WTC11 (cell line): ENCODE measurements at regions not wholly inside any gene's neighbourhood (a gene's known extent, or its start where the extent isn't known, plus 50 kb on each side); places are given as distances from the start of the nearest gene placed in this dataset.

Experiments used
- ATAC-seq: fragments of 200-7000 bp; cut with Tn5 transposase; 2 replicates; pipeline ENCODE4 v1.10.0; 2021; ENCODE audit warnings: mild to moderate bottlenecking, moderate library complexity
- CTCF ChIA-PET: fragments of 300-600 bp; sonication (Branson Sonifier 250); formaldehyde crosslinking; loops from one replicate; lab custom pipeline; 2021; ENCODE audit warnings: antibody characterized with exemption; lab: Charles Lee
- POLR2A ChIA-PET: fragments of 350-600 bp; sonication (Branson Sonifier 250); formaldehyde crosslinking; loops from one replicate; lab custom pipeline; 2021; ENCODE audit warnings: antibody characterized with exemption; lab: Charles Lee
- DNase-seq: peaks from one replicate; pipeline ENCODE4 v3.0.0; 2021; ENCODE audit warnings: low spot score
- H3K27ac Mint-ChIP-seq: 2 replicates; pipeline ENCODE4 v1.8.0; 2021; ENCODE audit warnings: mixed read lengths
- H3K27me3 Mint-ChIP-seq: 2 replicates; pipeline ENCODE4 v1.8.0; 2021; ENCODE audit warnings: low read depth, mild to moderate bottlenecking, moderate library complexity, mixed read lengths
- H3K36me3 Mint-ChIP-seq: 2 replicates; pipeline ENCODE4 v1.8.0; 2021; ENCODE audit warnings: mixed read lengths
- H3K4me1 Mint-ChIP-seq: 2 replicates; pipeline ENCODE4 v1.8.0; 2022; ENCODE audit warnings: mixed read lengths
- H3K4me3 Mint-ChIP-seq: 2 replicates; pipeline ENCODE4 v1.8.0; 2021; ENCODE audit warnings: mild to moderate bottlenecking, moderate library complexity, mixed read lengths
- H3K9me3 Mint-ChIP-seq: 2 replicates; pipeline ENCODE4 v1.8.0; 2021; ENCODE audit warnings: mixed read lengths
- CBFB ChIP-seq: sonication (generic); formaldehyde crosslinking; IDR thresholded peaks from 2 replicates; pipeline ENCODE4 v1.8.1; 2022; ENCODE audit warnings: mild to moderate bottlenecking, low read depth, missing genetic modification reagents
- CREM ChIP-seq: sonication (generic); formaldehyde crosslinking; IDR thresholded peaks from 2 replicates; pipeline ENCODE4 v1.8.1; 2022; ENCODE audit warnings: mild to moderate bottlenecking, missing genetic modification reagents, moderate library complexity
- ELF4 ChIP-seq: sonication (generic); formaldehyde crosslinking; IDR thresholded peaks from 2 replicates; pipeline ENCODE4 v1.8.1; 2022; ENCODE audit warnings: low read depth, mild to moderate bottlenecking, moderate library complexity, missing genetic modification reagents
- FOXJ3 ChIP-seq: sonication (generic); formaldehyde crosslinking; IDR thresholded peaks from 2 replicates; pipeline ENCODE4 v1.9.0; 2021; ENCODE audit warnings: missing genetic modification reagents, mild to moderate bottlenecking, borderline replicate concordance
- FOXK1 ChIP-seq: sonication (generic); formaldehyde crosslinking; IDR thresholded peaks from 2 replicates; pipeline ENCODE4 v1.8.0; 2022; ENCODE audit warnings: mild to moderate bottlenecking, moderate library complexity, missing genetic modification reagents
- FOXP1 ChIP-seq: sonication (generic); formaldehyde crosslinking; IDR thresholded peaks from 2 replicates; pipeline ENCODE4 v1.8.0; 2022; ENCODE audit warnings: missing genetic modification reagents, mild to moderate bottlenecking, moderate library complexity, borderline replicate concordance
- FOXP4 ChIP-seq: sonication (generic); formaldehyde crosslinking; IDR thresholded peaks from 2 replicates; pipeline ENCODE4 v1.8.0; 2022; ENCODE audit warnings: mild to moderate bottlenecking, missing genetic modification reagents
- GABPB1 ChIP-seq: sonication (generic); formaldehyde crosslinking; IDR thresholded peaks from 2 replicates; pipeline ENCODE4 v1.8.1; 2023; ENCODE audit warnings: mild to moderate bottlenecking, missing genetic modification reagents
- GTF2I ChIP-seq: fragments of 250-450 bp; sonication (Bioruptor Pico); conservative IDR thresholded peaks from 2 replicates; pipeline ENCODE4 v1.4.0; 2021; ENCODE audit warnings: mild to moderate bottlenecking
- HMGA2 ChIP-seq: fragments of 250-450 bp; sonication (Bioruptor Pico); IDR thresholded peaks from 2 replicates; pipeline ENCODE4 v1.4.0; 2021; ENCODE audit warnings: mild to moderate bottlenecking, moderate library complexity
- JAZF1 ChIP-seq: fragments of 250-450 bp; sonication (Bioruptor Pico); IDR thresholded peaks from 2 replicates; pipeline ENCODE4 v1.9.0; 2021; ENCODE audit warnings: moderate library complexity, mild to moderate bottlenecking, inconsistent platforms
- JUN ChIP-seq: sonication (generic); formaldehyde crosslinking; IDR thresholded peaks from 2 replicates; pipeline ENCODE4 v1.8.0; 2023; ENCODE audit warnings: mild to moderate bottlenecking, missing genetic modification reagents
- MAX ChIP-seq: sonication (generic); formaldehyde crosslinking; IDR thresholded peaks from 2 replicates; pipeline ENCODE4 v1.8.0; 2022; ENCODE audit warnings: mild to moderate bottlenecking, missing genetic modification reagents
- MLX ChIP-seq: sonication (generic); formaldehyde crosslinking; IDR thresholded peaks from 2 replicates; pipeline ENCODE4 v1.8.1; 2023; ENCODE audit warnings: mild to moderate bottlenecking, missing genetic modification reagents, moderate library complexity
- MYBL2 ChIP-seq: sonication (generic); formaldehyde crosslinking; IDR thresholded peaks from 2 replicates; pipeline ENCODE4 v1.8.1; 2023; ENCODE audit warnings: mild to moderate bottlenecking, moderate library complexity, missing genetic modification reagents
- NFE2L1 ChIP-seq: sonication (generic); formaldehyde crosslinking; IDR thresholded peaks from 2 replicates; pipeline ENCODE4 v1.8.1; 2023; ENCODE audit warnings: missing genetic modification reagents
- NR3C1 ChIP-seq: sonication (generic); formaldehyde crosslinking; conservative IDR thresholded peaks from 2 replicates; pipeline ENCODE4 v1.8.1; 2023; ENCODE audit warnings: low read depth, mild to moderate bottlenecking, missing genetic modification reagents
- SMAD4 ChIP-seq: sonication (generic); formaldehyde crosslinking; IDR thresholded peaks from 2 replicates; pipeline ENCODE4 v1.8.0; 2022; ENCODE audit warnings: mild to moderate bottlenecking, missing genetic modification reagents
- SP1 ChIP-seq: sonication (generic); formaldehyde crosslinking; conservative IDR thresholded peaks from 2 replicates; pipeline ENCODE4 v1.8.1; 2022; ENCODE audit warnings: missing genetic modification reagents
- ZBTB21 ChIP-seq: sonication (generic); formaldehyde crosslinking; IDR thresholded peaks from 2 replicates; pipeline ENCODE4 v1.8.1; 2023; ENCODE audit warnings: mild to moderate bottlenecking, missing genetic modification reagents, borderline replicate concordance
- ZNF232 ChIP-seq: sonication (generic); formaldehyde crosslinking; IDR thresholded peaks from 2 replicates; pipeline ENCODE4 v1.8.0; 2022; ENCODE audit warnings: mild to moderate bottlenecking, missing genetic modification reagents
- ZNF263 ChIP-seq: sonication (generic); formaldehyde crosslinking; IDR thresholded peaks from 2 replicates; pipeline ENCODE4 v1.8.1; 2022; ENCODE audit warnings: low read depth, mild to moderate bottlenecking, moderate library complexity, missing genetic modification reagents
- ZNF423 ChIP-seq: fragments of 250-450 bp; sonication (Bioruptor Pico); IDR thresholded peaks from 2 replicates; pipeline ENCODE4 v2.1.2; 2022; ENCODE audit warnings: mild to moderate bottlenecking, moderate library complexity
- TF ChIP-seq, protein P1 (sequence below): sonication (generic); formaldehyde crosslinking; IDR thresholded peaks from 2 replicates; pipeline ENCODE4 v1.8.1; 2023; ENCODE audit warnings: mild to moderate bottlenecking, moderate library complexity, missing genetic modification reagents
- TF ChIP-seq, protein P2 (sequence below): sonication (generic); formaldehyde crosslinking; IDR thresholded peaks from 2 replicates; pipeline ENCODE4 v1.8.0; 2022; ENCODE audit warnings: missing genetic modification reagents
- TF ChIP-seq, protein P3 (sequence below): fragments of 250-450 bp; sonication (Bioruptor Pico); IDR thresholded peaks from 2 replicates; pipeline ENCODE4 v2.1.2; 2022; ENCODE audit warnings: mild to moderate bottlenecking, moderate library complexity

GRCh38 chr6:100101644-100102043, 107.6 kb upstream of the MCHR2 start:
- no peaks in the 10 kb centered on the region for H3K27me3 Mint-ChIP-seq
- no peaks in the 10 kb centered on the region for H3K9me3 Mint-ChIP-seq
- no peak overlapping the region for H3K4me3 Mint-ChIP-seq
- no peaks in the 10 kb centered on the region for H3K36me3 Mint-ChIP-seq
- DNase-seq: no peak
- CTCF ChIA-PET: interaction anchor here (6.3 kb wide), 1 partner anchor 233 kb away, joined by 52 read pairs; no protein-coding TSS in a partner anchor
- ATAC-seq: no peak
- POLR2A ChIA-PET: no interaction called here
- TF ChIP-seq ZBTB21 (no peak), MLX (CRISPR knock-in tag) (no peak), GTF2I (CRISPR knock-in tag) (no peak), MAX (CRISPR knock-in tag) (no peak), CBFB (CRISPR knock-in tag) (no peak), ELF4 (CRISPR knock-in tag) (no peak), FOXJ3 (no peak), CREM (CRISPR knock-in tag) (no peak), ZNF263 (CRISPR knock-in tag) (no peak), FOXP1 (no peak), NFE2L1 (CRISPR knock-in tag) (no peak), JUN (CRISPR knock-in tag) (no peak), GABPB1 (CRISPR knock-in tag) (no peak), ZNF232 (CRISPR knock-in tag) (no peak), MYBL2 (CRISPR knock-in tag) (no peak), SMAD4 (no peak), FOXP4 (CRISPR knock-in tag) (no peak)
- TF ChIP-seq, protein P1, sequence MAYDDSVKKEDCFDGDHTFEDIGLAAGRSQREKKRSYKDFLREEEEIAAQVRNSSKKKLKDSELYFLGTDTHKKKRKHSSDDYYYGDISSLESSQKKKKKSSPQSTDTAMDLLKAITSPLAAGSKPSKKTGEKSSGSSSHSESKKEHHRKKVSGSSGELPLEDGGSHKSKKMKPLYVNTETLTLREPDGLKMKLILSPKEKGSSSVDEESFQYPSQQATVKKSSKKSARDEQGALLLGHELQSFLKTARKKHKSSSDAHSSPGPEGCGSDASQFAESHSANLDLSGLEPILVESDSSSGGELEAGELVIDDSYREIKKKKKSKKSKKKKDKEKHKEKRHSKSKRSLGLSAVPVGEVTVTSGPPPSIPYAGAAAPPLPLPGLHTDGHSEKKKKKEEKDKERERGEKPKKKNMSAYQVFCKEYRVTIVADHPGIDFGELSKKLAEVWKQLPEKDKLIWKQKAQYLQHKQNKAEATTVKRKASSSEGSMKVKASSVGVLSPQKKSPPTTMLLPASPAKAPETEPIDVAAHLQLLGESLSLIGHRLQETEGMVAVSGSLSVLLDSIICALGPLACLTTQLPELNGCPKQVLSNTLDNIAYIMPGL (CRISPR knock-in tag): no peak
- H3K4me1 Mint-ChIP-seq: peaks cover 9% of the 10 kb centered on the region
- no peak overlapping the region for H3K27ac Mint-ChIP-seq

DNA sequence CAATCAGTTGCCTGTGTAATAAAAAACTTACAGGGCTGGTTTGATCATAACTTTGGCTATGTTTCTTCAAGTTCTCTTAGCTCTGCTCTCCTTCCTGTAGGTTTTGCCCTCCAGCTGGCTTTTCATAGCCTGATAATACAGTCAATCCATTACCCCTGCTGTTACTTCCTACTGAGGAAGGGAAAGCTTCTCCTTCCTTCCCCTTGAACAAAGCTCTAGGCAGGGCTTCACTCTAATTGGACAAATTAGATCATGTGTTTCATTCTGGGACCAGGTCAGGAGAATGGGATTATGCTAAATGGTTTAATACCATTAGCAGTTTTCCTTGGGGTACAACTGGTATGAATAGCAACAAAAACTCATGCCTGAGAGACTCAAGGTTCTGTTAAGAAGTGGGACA, 106.8 kb upstream of the MCHR2 start:
- H3K9me3 Mint-ChIP-seq: no peaks in the 10 kb centered on the region
- no peaks in the 10 kb centered on the region for H3K36me3 Mint-ChIP-seq
- H3K27ac Mint-ChIP-seq: no peak overlapping the region
- no peak overlapping the region for H3K4me3 Mint-ChIP-seq
- DNase-seq: no peak
- TF ChIP-seq, protein P2, sequence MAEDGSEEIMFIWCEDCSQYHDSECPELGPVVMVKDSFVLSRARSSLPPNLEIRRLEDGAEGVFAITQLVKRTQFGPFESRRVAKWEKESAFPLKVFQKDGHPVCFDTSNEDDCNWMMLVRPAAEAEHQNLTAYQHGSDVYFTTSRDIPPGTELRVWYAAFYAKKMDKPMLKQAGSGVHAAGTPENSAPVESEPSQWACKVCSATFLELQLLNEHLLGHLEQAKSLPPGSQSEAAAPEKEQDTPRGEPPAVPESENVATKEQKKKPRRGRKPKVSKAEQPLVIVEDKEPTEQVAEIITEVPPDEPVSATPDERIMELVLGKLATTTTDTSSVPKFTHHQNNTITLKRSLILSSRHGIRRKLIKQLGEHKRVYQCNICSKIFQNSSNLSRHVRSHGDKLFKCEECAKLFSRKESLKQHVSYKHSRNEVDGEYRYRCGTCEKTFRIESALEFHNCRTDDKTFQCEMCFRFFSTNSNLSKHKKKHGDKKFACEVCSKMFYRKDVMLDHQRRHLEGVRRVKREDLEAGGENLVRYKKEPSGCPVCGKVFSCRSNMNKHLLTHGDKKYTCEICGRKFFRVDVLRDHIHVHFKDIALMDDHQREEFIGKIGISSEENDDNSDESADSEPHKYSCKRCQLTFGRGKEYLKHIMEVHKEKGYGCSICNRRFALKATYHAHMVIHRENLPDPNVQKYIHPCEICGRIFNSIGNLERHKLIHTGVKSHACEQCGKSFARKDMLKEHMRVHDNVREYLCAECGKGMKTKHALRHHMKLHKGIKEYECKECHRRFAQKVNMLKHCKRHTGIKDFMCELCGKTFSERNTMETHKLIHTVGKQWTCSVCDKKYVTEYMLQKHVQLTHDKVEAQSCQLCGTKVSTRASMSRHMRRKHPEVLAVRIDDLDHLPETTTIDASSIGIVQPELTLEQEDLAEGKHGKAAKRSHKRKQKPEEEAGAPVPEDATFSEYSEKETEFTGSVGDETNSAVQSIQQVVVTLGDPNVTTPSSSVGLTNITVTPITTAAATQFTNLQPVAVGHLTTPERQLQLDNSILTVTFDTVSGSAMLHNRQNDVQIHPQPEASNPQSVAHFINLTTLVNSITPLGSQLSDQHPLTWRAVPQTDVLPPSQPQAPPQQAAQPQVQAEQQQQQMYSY (CRISPR knock-in tag): no peak
- no peak for TF ChIP-seq SP1 (CRISPR knock-in tag)
- TF ChIP-seq, protein P3, sequence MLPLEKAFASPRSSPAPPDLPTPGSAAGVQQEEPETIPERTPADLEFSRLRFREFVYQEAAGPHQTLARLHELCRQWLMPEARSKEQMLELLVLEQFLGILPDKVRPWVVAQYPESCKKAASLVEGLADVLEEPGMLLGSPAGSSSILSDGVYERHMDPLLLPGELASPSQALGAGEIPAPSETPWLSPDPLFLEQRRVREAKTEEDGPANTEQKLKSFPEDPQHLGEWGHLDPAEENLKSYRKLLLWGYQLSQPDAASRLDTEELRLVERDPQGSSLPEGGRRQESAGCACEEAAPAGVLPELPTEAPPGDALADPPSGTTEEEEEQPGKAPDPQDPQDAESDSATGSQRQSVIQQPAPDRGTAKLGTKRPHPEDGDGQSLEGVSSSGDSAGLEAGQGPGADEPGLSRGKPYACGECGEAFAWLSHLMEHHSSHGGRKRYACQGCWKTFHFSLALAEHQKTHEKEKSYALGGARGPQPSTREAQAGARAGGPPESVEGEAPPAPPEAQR (CRISPR knock-in tag): no peak
- no peak for TF ChIP-seq JAZF1 (CRISPR knock-in tag)
- no peak for TF ChIP-seq NR3C1
- TF ChIP-seq FOXK1 (CRISPR knock-in tag): no peak
- peak; percentile 47; the same call in 1 of the 2 replicates for TF ChIP-seq ZNF423
- TF ChIP-seq HMGA2 (CRISPR knock-in tag): no peak
- TF ChIP-seq, all 79 proteins: peak for 1
- CTCF ChIA-PET: interaction anchor here (0.9 to 6.3 kb wide), 7 partner anchors 10 to 233 kb away, joined by 3 to 52 read pairs (median 4); no protein-coding TSS in a partner anchor
- ATAC-seq: no peak
- H3K4me1 Mint-ChIP-seq: peaks cover 4% of the 10 kb centered on the region
- H3K27me3 Mint-ChIP-seq: no peaks in the 10 kb centered on the region
- POLR2A ChIA-PET: no interaction called here
